Astrocyte of the spinal cord (primary cell): ENCODE measurements at regions not wholly inside any gene's neighbourhood (a gene's known extent, or its start where the extent isn't known, plus 50 kb on each side); places are given as distances from the start of the nearest gene placed in this dataset.

Experiments
- DNase-seq: peaks from one replicate; pipeline ENCODE4 v3.0.0; 2011; ENCODE audit warnings: low read depth, low spot score
- H3K4me3 ChIP-seq: 2 replicates; pipeline ENCODE4 v1.5.1; 2011; ENCODE audit warnings: low read depth, mild to moderate bottlenecking, low read length, moderate library complexity
- CTCF ChIP-seq: IDR thresholded peaks from 2 replicates; pipeline ENCODE4 v1.5.1; 2012; ENCODE audit warnings: low read depth, mild to moderate bottlenecking, low read length, inconsistent platforms
- in situ Hi-C: cut with HindIII; loops from 2 replicates; pipeline ENCODE4 v1.10.0; 2017; ENCODE audit warnings: low sequenced_read_pairs

- H3K4me3 ChIP-seq, result no peak overlapping the region
- in situ Hi-C loops, result no loop called here
- no peak for DNase-seq
- no peak for TF ChIP-seq CTCF
Observed at GRCh38 chr4:15159477-15160019, 157.3 kb downstream of the CPEB2 start.

DNA sequence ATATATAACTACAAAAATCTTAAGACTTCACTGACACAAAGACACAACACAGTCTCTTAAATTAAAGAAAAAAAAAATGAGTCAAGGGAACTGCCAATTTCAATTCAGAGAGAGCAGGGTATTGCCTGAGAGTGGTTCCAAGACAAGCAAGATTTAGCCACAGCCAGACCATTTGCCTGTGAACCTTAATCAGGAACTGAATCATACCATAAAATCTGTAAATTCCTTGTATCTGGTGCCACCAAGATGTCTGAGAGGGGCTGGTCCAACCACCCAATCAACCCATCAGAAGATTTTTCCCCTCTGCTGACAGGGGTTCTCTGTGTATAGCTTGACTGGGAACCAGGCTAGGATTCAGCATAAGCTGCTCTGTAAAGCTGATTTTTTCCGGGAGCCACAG is 159.2 kb downstream of the CPEB2 start:
- H3K4me3 ChIP-seq, result no peak overlapping the region
- peak; percentile 32 for DNase-seq
- in situ Hi-C loops, result no loop called here
- TF ChIP-seq CTCF, result no peak

GRCh38 chr4:15162046-15162445 is 159.8 kb downstream of the CPEB2 start:
- in situ Hi-C loops, result no loop called here
- TF ChIP-seq CTCF, result no peak
- no peak overlapping the region for H3K4me3 ChIP-seq
- no peak for DNase-seq

DNA sequence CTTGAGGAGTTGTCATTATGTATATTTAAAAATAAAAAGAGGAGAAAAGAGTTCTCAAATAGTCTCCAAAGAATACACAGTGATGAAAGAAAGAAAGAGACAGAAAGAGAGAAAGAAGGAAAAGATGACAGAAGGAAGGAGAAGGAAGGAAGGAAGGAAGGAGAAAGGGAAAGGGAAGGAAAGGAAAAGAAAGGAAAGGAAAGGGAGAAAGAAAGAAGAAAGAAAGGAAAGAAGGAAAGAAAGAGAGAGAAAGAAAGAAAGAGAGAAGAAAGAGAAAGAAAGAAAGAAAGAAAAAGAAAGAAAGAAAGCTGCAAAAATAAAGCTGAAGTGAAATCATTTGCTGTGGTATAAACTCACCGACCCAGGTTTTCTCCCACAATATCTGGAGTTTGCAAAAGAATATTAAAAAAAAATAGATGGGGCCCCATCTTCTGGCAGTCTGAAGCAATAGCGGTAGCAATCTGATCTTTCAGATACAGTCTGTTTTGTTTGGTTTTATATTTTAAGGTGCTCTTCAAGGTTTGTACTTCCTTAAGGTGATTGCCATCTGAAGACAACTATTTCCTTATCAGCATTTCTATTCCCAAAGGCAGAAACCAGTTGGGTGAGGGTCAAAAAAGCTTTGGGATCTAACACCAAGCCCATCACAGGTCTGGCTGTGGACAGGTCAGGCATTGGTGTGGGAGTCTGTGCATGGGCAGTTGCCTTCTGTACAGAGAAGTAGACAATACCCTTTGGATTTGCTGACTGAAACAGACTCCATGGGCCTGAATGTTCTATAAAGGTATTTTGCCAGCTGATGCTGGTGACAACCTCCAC is 160.4 kb downstream of the CPEB2 start:
- peak; percentile 65 for DNase-seq
- peak; percentile 65 for TF ChIP-seq CTCF
- no peak overlapping the region for H3K4me3 ChIP-seq
- in situ Hi-C loops, result no loop called here

- in situ Hi-C loops, result no loop called here
- H3K4me3 ChIP-seq, result no peak overlapping the region
- DNase-seq, result no peak
- TF ChIP-seq CTCF, result no peak
Observed at GRCh38 chr4:15163284-15163645, 161.0 kb downstream of the CPEB2 start.

- DNase-seq, result no peak
- no peak for TF ChIP-seq CTCF
- in situ Hi-C loops, result no loop called here
- H3K4me3 ChIP-seq, result no peak overlapping the region
Observed at GRCh38 chr4:15164571-15164970, 162.3 kb downstream of the CPEB2 start.
